Naive thymus-derived CD4-positive, alpha-beta T cell (primary cell): ENCODE measurements at regions not wholly inside any gene's neighbourhood (a gene's known extent, or its start where the extent isn't known, plus 50 kb on each side); places are given as distances from the start of the nearest gene placed in this dataset.
"Not testable (repeated sequence)": the region's sequence is repeated elsewhere in the genome, so short reads cannot be mapped to it uniquely, and the experiment has no call there.

Experiments used
- ATAC-seq: fragments of 150-1000 bp; cut with Tn5 transposase; 2 replicates; pipeline ENCODE4 v1.10.0; 2021; ENCODE audit warnings: mild to moderate bottlenecking, moderate library complexity
- CTCF ChIA-PET: fragments of 350-600 bp; sonication (Branson Sonifier 250); formaldehyde crosslinking; loops from one replicate; lab custom pipeline; 2021; ENCODE audit warnings: antibody characterized with exemption; lab: Charles Lee
- POLR2A ChIA-PET: fragments of 350-600 bp; sonication (Branson Sonifier 250); formaldehyde crosslinking; loops from one replicate; lab custom pipeline; 2021; ENCODE audit warnings: antibody characterized with exemption, inconsistent platforms; lab: Charles Lee
- DNase-seq, 9 donors: peaks; one replicate each; pipeline versions ENCODE4 v3.0.0 to v3.0.0-alpha.2; 2020 to 2022; ENCODE audit warnings: mixed read lengths in 1 of 9
- H3K27ac ChIP-seq: one replicate; pipeline ENCODE4 v1.7.0; 2013; ENCODE audit warnings: mild to moderate bottlenecking, low read depth, low read length, moderate library complexity
- H3K27me3 ChIP-seq, 2 donors: one replicate each; pipeline ENCODE4 v1.7.0; 2013; ENCODE audit warnings: low read length in 2 of 2, mild to moderate bottlenecking in 2 of 2, moderate library complexity in 2 of 2; ENCODE audit not compliant: control insufficient read depth in 2 of 2, insufficient read depth in 2 of 2
- H3K36me3 ChIP-seq, 3 experiments: 1 replicate in 2 of 3; 2 replicates in 1 of 3; pipeline ENCODE4 v1.7.0; 2013; ENCODE audit warnings: low read length in 3 of 3, mild to moderate bottlenecking in 3 of 3, moderate library complexity in 1 of 3; ENCODE audit not compliant: insufficient read depth in 3 of 3, control insufficient read depth in 2 of 3
- H3K4me1 ChIP-seq, 2 donors: one replicate each; pipeline ENCODE4 v1.7.0; 2013; ENCODE audit warnings: low read length in 2 of 2, mild to moderate bottlenecking in 2 of 2, moderate library complexity in 1 of 2; ENCODE audit not compliant: control insufficient read depth in 2 of 2, insufficient read depth in 2 of 2
- H3K4me3 ChIP-seq: 2 replicates; pipeline ENCODE4 v1.7.0; 2013; ENCODE audit warnings: mild to moderate bottlenecking, low read length
- H3K9me3 ChIP-seq, 3 experiments: 1 replicate in 2 of 3; 2 replicates in 1 of 3; pipeline ENCODE4 v1.7.0; 2013; ENCODE audit warnings: low read length in 3 of 3; ENCODE audit not compliant: control insufficient read depth in 2 of 3
- H3K27ac Mint-ChIP-seq, 9 donors: one replicate each; pipeline ENCODE4 v1.8.0; 2020 to 2022; ENCODE audit warnings: mixed read lengths in 9 of 9, mild to moderate bottlenecking in 8 of 9, moderate library complexity in 5 of 9, inconsistent platforms in 2 of 9
- H3K27me3 Mint-ChIP-seq, 5 donors: one replicate each; pipeline ENCODE4 v1.8.0; 2021 to 2022; ENCODE audit warnings: mixed read lengths in 5 of 5, mild to moderate bottlenecking in 1 of 5
- H3K36me3 Mint-ChIP-seq, 5 donors: one replicate each; pipeline ENCODE4 v1.8.0; 2020 to 2022; ENCODE audit warnings: mixed read lengths in 5 of 5, mild to moderate bottlenecking in 3 of 5, inconsistent platforms in 1 of 5
- H3K4me1 Mint-ChIP-seq, 7 donors: one replicate each; pipeline ENCODE4 v1.8.0; 2020 to 2022; ENCODE audit warnings: mixed read lengths in 7 of 7, mild to moderate bottlenecking in 3 of 7, inconsistent platforms in 1 of 7
- H3K4me3 Mint-ChIP-seq, 10 donors: one replicate each; pipeline ENCODE4 v1.8.0; 2020 to 2022; ENCODE audit warnings: mild to moderate bottlenecking in 10 of 10, mixed read lengths in 10 of 10, moderate library complexity in 6 of 10, inconsistent platforms in 2 of 10
- H3K9me3 Mint-ChIP-seq, 11 donors: one replicate each; pipeline ENCODE4 v1.8.0; 2020 to 2022; ENCODE audit warnings: mixed read lengths in 11 of 11, mild to moderate bottlenecking in 4 of 11, inconsistent platforms in 1 of 11, moderate library complexity in 1 of 11
- intact Hi-C, 2 donors: fragments of 100-400 bp; cut with micrococcal nuclease; formaldehyde crosslinking; loops; one replicate each; pipeline ENCODE4 v1.15.1; 2023

- POLR2A ChIA-PET, result no interaction called here
- Histone ChIP-seq H3K27ac (no peak overlapping the region), H3K9me3 (no peaks in the 10 kb centered on the region), H3K36me3 (no peaks in the 10 kb centered on the region), H3K27me3 (no peaks in the 10 kb centered on the region), H3K4me3 (no peak overlapping the region), H3K4me1 (no peaks in the 10 kb centered on the region)
- Mint-ChIP-seq H3K4me3 (no peak overlapping the region), H3K4me1 (no peaks in the 10 kb centered on the region), H3K27me3 (peaks cover 0 to 3% (median 0%) of the 10 kb centered on the region in 5 donors), H3K27ac (no peak overlapping the region), H3K36me3 (no peaks in the 10 kb centered on the region), H3K9me3 (peaks cover 0 to 10% (median 5%) of the 10 kb centered on the region in 11 donors)
- intact Hi-C loops, result no loop called here
- DNase-seq, result no peak
- no peak for ATAC-seq
- CTCF ChIA-PET, result no interaction called here
Measured at GRCh38 chrX:536616-537015, 94.0 kb upstream of the SHOX start.

- ChIA-PET CTCF (no interaction called here), POLR2A (no interaction called here)
- Mint-ChIP-seq H3K4me1 (no peaks in the 10 kb centered on the region), H3K36me3 (no peaks in the 10 kb centered on the region), H3K4me3 (no peak overlapping the region), H3K27me3 (peaks cover 0 to 3% (median 0%) of the 10 kb centered on the region in 5 donors), H3K27ac (no peak overlapping the region), H3K9me3 (peaks cover 0 to 15% (median 5%) of the 10 kb centered on the region in 11 donors)
- ATAC-seq (no peak), DNase-seq (no peak)
- no peaks in the 10 kb centered on the region for H3K4me1 ChIP-seq
- H3K27ac ChIP-seq, result no peak overlapping the region
- intact Hi-C loops, result no loop called here
- H3K9me3 ChIP-seq, result no peaks in the 10 kb centered on the region
- H3K36me3 ChIP-seq, result no peaks in the 10 kb centered on the region
- H3K27me3 ChIP-seq, result no peaks in the 10 kb centered on the region
- H3K4me3 ChIP-seq, result no peak overlapping the region
Measured at GRCh38 chrX:537151-537550, 93.4 kb upstream of the SHOX start.

GRCh38 chrX:538311-538710, 92.3 kb upstream of the SHOX start:
- Histone ChIP-seq H3K27me3 (no peaks in the 10 kb centered on the region), H3K27ac (no peak overlapping the region), H3K36me3 (no peaks in the 10 kb centered on the region), H3K9me3 (no peaks in the 10 kb centered on the region), H3K4me1 (no peaks in the 10 kb centered on the region), H3K4me3 (no peak overlapping the region)
- Mint-ChIP-seq H3K27ac (no peak overlapping the region), H3K9me3 (peaks cover 0 to 15% (median 5%) of the 10 kb centered on the region in 11 donors), H3K36me3 (no peaks in the 10 kb centered on the region), H3K27me3 (peaks cover 0 to 3% (median 0%) of the 10 kb centered on the region in 5 donors), H3K4me1 (no peaks in the 10 kb centered on the region), H3K4me3 (no peak overlapping the region)
- ATAC-seq (no peak), DNase-seq (no peak)
- ChIA-PET CTCF (no interaction called here), POLR2A (no interaction called here)
- intact Hi-C loops, result no loop called here

- H3K9me3 ChIP-seq, DNase-seq, POLR2A ChIA-PET, H3K4me1 ChIP-seq, H3K27ac ChIP-seq, H3K27me3 Mint-ChIP-seq, H3K36me3 ChIP-seq, H3K4me3 Mint-ChIP-seq, CTCF ChIA-PET, H3K27me3 ChIP-seq, H3K4me1 Mint-ChIP-seq, H3K4me3 ChIP-seq, intact Hi-C loops, ATAC-seq, H3K27ac Mint-ChIP-seq, H3K36me3 Mint-ChIP-seq: not testable (repeated sequence)
- H3K9me3 Mint-ChIP-seq, result peaks cover 0 to 21% (median 5%) of the 10 kb centered on the region in 11 donors
Measured at GRCh38 chrX:541006-541405, 89.6 kb upstream of the SHOX start.

- intact Hi-C loops, result no loop called here
- H3K36me3 Mint-ChIP-seq, result peaks cover 0 to 4% (median 0%) of the 10 kb centered on the region in 5 donors
- no peaks in the 10 kb centered on the region for H3K4me1 ChIP-seq
- no peak overlapping the region for H3K4me3 ChIP-seq
- no peaks in the 10 kb centered on the region for H3K36me3 ChIP-seq
- no peaks in the 10 kb centered on the region for H3K9me3 ChIP-seq
- DNase-seq (no peak), ATAC-seq (no peak)
- ChIA-PET CTCF (no interaction called here), POLR2A (no interaction called here)
- H3K27ac ChIP-seq, result no peak overlapping the region
- H3K27me3 Mint-ChIP-seq, result peaks cover 0 to 4% (median 0%) of the 10 kb centered on the region in 5 donors
- H3K4me3 Mint-ChIP-seq, result no peak overlapping the region
- H3K4me1 Mint-ChIP-seq, result no peaks in the 10 kb centered on the region
- H3K9me3 Mint-ChIP-seq, result peaks cover 0 to 25% (median 9%) of the 10 kb centered on the region in 11 donors
- no peak overlapping the region for H3K27ac Mint-ChIP-seq
- H3K27me3 ChIP-seq, result no peaks in the 10 kb centered on the region
Measured at GRCh38 chrX:542179-542578, 88.4 kb upstream of the SHOX start.

GRCh38 chrX:545452-545885, 85.1 kb upstream of the SHOX start:
- POLR2A ChIA-PET, result no interaction called here
- DNase-seq (no peak), ATAC-seq (no peak)
- H3K27me3 ChIP-seq, result no peaks in the 10 kb centered on the region
- H3K4me1 Mint-ChIP-seq, result no peaks in the 10 kb centered on the region
- H3K4me3 Mint-ChIP-seq, result no peak overlapping the region
- H3K27ac ChIP-seq, result no peak overlapping the region
- CTCF ChIA-PET, result no interaction called here
- peaks cover 0 to 6% (median under 1%) of the 10 kb centered on the region in 5 donors for H3K36me3 Mint-ChIP-seq
- H3K4me3 ChIP-seq, result no peak overlapping the region
- H3K9me3 ChIP-seq, result peaks cover 0 to 4% (median 0%) of the 10 kb centered on the region in 3 experiments
- peaks cover 3 to 35% (median 16%) of the 10 kb centered on the region in 11 donors for H3K9me3 Mint-ChIP-seq
- H3K36me3 ChIP-seq, result no peaks in the 10 kb centered on the region
- no peaks in the 10 kb centered on the region for H3K4me1 ChIP-seq
- H3K27ac Mint-ChIP-seq, result no peak overlapping the region
- intact Hi-C loops, result no loop called here
- H3K27me3 Mint-ChIP-seq, result peaks cover 0 to 4% (median 0%) of the 10 kb centered on the region in 5 donors

GRCh38 chrX:550514-550913, 80.1 kb upstream of the SHOX start:
- ATAC-seq (no peak), DNase-seq (no peak)
- peaks cover 7 to 36% (median 23%) of the 10 kb centered on the region in 11 donors for H3K9me3 Mint-ChIP-seq
- Histone ChIP-seq H3K27me3 (no peaks in the 10 kb centered on the region), H3K4me1 (no peaks in the 10 kb centered on the region), H3K27ac (no peak overlapping the region), H3K4me3 (no peak overlapping the region), H3K36me3 (no peaks in the 10 kb centered on the region), H3K9me3 (peaks cover 0 to 4% (median 0%) of the 10 kb centered on the region in 3 experiments)
- H3K4me3 Mint-ChIP-seq, result no peak overlapping the region
- peaks cover 0 to 5% (median 3%) of the 10 kb centered on the region in 5 donors for H3K27me3 Mint-ChIP-seq
- peaks cover 0 to 15% (median 8%) of the 10 kb centered on the region in 5 donors for H3K36me3 Mint-ChIP-seq
- H3K27ac Mint-ChIP-seq, result no peak overlapping the region
- CTCF ChIA-PET, result no interaction called here
- no peaks in the 10 kb centered on the region for H3K4me1 Mint-ChIP-seq
- intact Hi-C loops, result no loop called here
- POLR2A ChIA-PET, result no interaction called here
